A549 (cell line): ENCODE measurements at regions not wholly inside any gene's neighbourhood (a gene's known extent, or its start where the extent isn't known, plus 50 kb on each side); places are given as distances from the start of the nearest gene placed in this dataset.
"Not testable (repeated sequence)": the region's sequence is repeated elsewhere in the genome, so short reads cannot be mapped to it uniquely, and the experiment has no call there.

ENCODE experiments used
- ATAC-seq, 2 experiments: fragments of 200-7000 bp in 1 of 2; fragments of >200 bp in 1 of 2; cut with Nextera tagmentation in 1 of 2; cut with Tn5 transposase in 1 of 2; 3 replicates each; pipeline versions ENCODE4 v1.8.0 to v1.9.1; 2018 to 2020; ENCODE audit warnings: mild to moderate bottlenecking in 1 of 2, moderate library complexity in 1 of 2
- CTCF ChIA-PET: fragments of 300-600 bp; sonication (Branson Sonifier 250); formaldehyde crosslinking; extraction: SDS; loops from one replicate; lab custom pipeline; 2021; ENCODE audit warnings: antibody characterized with exemption, inconsistent platforms; lab: Yijun Ruan, JAX
- POLR2A ChIA-PET: fragments of 350-600 bp; formaldehyde crosslinking; extraction: SDS; loops from one replicate; lab custom pipeline; 2021; ENCODE audit warnings: antibody characterized with exemption, inconsistent platforms; lab: Yijun Ruan, JAX
- DNase-seq, 2 experiments: peaks; one replicate each; pipeline versions ENCODE4 v3.0.0 to v3.0.0-alpha.2; 2011 to 2016; ENCODE audit warnings: low read depth in 1 of 2, low spot score in 1 of 2
- FAIRE-seq: peaks from 2 replicates; lab custom pipeline; 2011; peaks lifted over from hg19 to GRCh38; lab: Jason Lieb, UNC
- H3K27ac ChIP-seq, 2 experiments: fragments of >200 bp; sonication (Bioruptor Twin); formaldehyde crosslinking; 3 replicates each; pipeline ENCODE4 v1.5.1; 2016 to 2017
- H3K4me1 ChIP-seq: fragments of >200 bp; sonication (Bioruptor Twin); formaldehyde crosslinking; 3 replicates; pipeline ENCODE4 v1.6.1; 2016
- H3K4me2 ChIP-seq: fragments of >200 bp; sonication (Bioruptor Twin); formaldehyde crosslinking; 3 replicates; pipeline ENCODE4 v1.6.1; 2016
- H3K4me3 ChIP-seq: fragments of >200 bp; sonication (Bioruptor Twin); formaldehyde crosslinking; 3 replicates; pipeline ENCODE4 v1.5.1; 2016
- H3K9me3 ChIP-seq: fragments of >200 bp; sonication (Bioruptor Twin); formaldehyde crosslinking; 3 replicates; pipeline ENCODE4 v1.6.1; 2016
- BCL3 ChIP-seq: fragments of >200 bp; sonication (Bioruptor Twin); formaldehyde crosslinking; IDR thresholded peaks from 3 replicates; pipeline ENCODE4 v1.6.1; 2016
- BHLHE40 ChIP-seq: IDR thresholded peaks from 2 replicates; pipeline ENCODE4 v1.6.1; 2012; ENCODE audit warnings: low read depth, low read length, inconsistent platforms
- CBX2 ChIP-seq: fragments of 200-600 bp; sonication (generic); IDR thresholded peaks from 2 replicates; pipeline ENCODE4 v1.6.1; 2016; ENCODE audit warnings: low read depth, mild to moderate bottlenecking, borderline replicate concordance
- CBX8 ChIP-seq: fragments of 200-600 bp; sonication (generic); IDR thresholded peaks from 2 replicates; pipeline ENCODE4 v1.6.1; 2016
- EHF ChIP-seq: fragments of 250-450 bp; sonication (Bioruptor Pico); IDR thresholded peaks from 2 replicates; pipeline ENCODE4 v1.5.0; 2020; ENCODE audit warnings: mild to moderate bottlenecking
- FOSB ChIP-seq: fragments of 250-450 bp; sonication (Bioruptor Pico); IDR thresholded peaks from 2 replicates; pipeline ENCODE4 v1.5.0; 2020; ENCODE audit warnings: mild to moderate bottlenecking, moderate library complexity
- HDAC2 ChIP-seq: fragments of 200-600 bp; sonication (generic); IDR thresholded peaks from 2 replicates; pipeline ENCODE4 v1.6.1; 2016
- HOXA7 ChIP-seq: fragments of 250-450 bp; sonication (Bioruptor Pico); IDR thresholded peaks from 2 replicates; pipeline ENCODE4 v1.5.0; 2020; ENCODE audit warnings: mild to moderate bottlenecking, moderate library complexity
- HOXB13 ChIP-seq: fragments of 250-450 bp; sonication (Bioruptor Pico); IDR thresholded peaks from 2 replicates; pipeline ENCODE4 v1.5.0; 2020; ENCODE audit warnings: low read depth, mild to moderate bottlenecking, moderate library complexity
- MAFK ChIP-seq: fragments of 450-650 bp; IDR thresholded peaks from 2 replicates; pipeline ENCODE4 v1.6.1; 2014; ENCODE audit not compliant: partially characterized antibody
- MAZ ChIP-seq: fragments of 150-350 bp; IDR thresholded peaks from 2 replicates; pipeline ENCODE4 v1.6.1; 2014; ENCODE audit warnings: antibody characterized with exemption, low read depth, low read length, borderline replicate concordance
- NFE2L2 ChIP-seq: fragments of 150-350 bp; conservative IDR thresholded peaks from 2 replicates; pipeline ENCODE4 v1.6.1; 2014; ENCODE audit warnings: low read length
- POLR2AphosphoS2 ChIP-seq: conservative IDR thresholded peaks from 2 replicates; pipeline ENCODE4 v1.6.1; 2012; ENCODE audit warnings: low read length, improper control_type of control experiment, inconsistent platforms
- RAD21 ChIP-seq, 2 experiments: fragments of >200 bp in 1 of 2; sonication (Bioruptor Twin) in 1 of 2; formaldehyde crosslinking in 1 of 2; IDR thresholded peaks in 1 of 2; conservative IDR thresholded peaks in 1 of 2; 2 replicates in 1 of 2; 3 replicates in 1 of 2; pipeline ENCODE4 v1.6.1; 2012 to 2018; ENCODE audit warnings: inconsistent platforms in 1 of 2
- RNF2 ChIP-seq: fragments of 200-600 bp; sonication (generic); IDR thresholded peaks from 2 replicates; pipeline ENCODE4 v1.6.1; 2016; ENCODE audit warnings: low read depth, mild to moderate bottlenecking, antibody characterized with exemption, moderate library complexity, borderline replicate concordance
- TFCP2L1 ChIP-seq: fragments of 250-450 bp; sonication (Bioruptor Pico); IDR thresholded peaks from 2 replicates; pipeline ENCODE4 v1.5.0; 2021; ENCODE audit warnings: mild to moderate bottlenecking
- ZC3H11A ChIP-seq: fragments of 450-650 bp; IDR thresholded peaks from 2 replicates; pipeline ENCODE4 v1.6.1; 2014; ENCODE audit warnings: antibody characterized with exemption, mild to moderate bottlenecking
- ZFP36 ChIP-seq: fragments of 450-650 bp; IDR thresholded peaks from 2 replicates; pipeline ENCODE4 v1.6.1; 2014; ENCODE audit warnings: borderline replicate concordance; ENCODE audit not compliant: partially characterized antibody
- WGBS: methylation state at CpG from one replicate; pipeline ENCODE4 v1.1.6; 2017; ENCODE audit errors: missing lambda C conversion rate; 5-methylcytosine and 5-hydroxymethylcytosine counted together
- TF ChIP-seq, protein P1 (sequence below): IDR thresholded peaks from 2 replicates; pipeline ENCODE4 v1.6.1; 2012
- TF ChIP-seq, protein P2 (sequence below): IDR thresholded peaks from 2 replicates; pipeline ENCODE4 v1.6.1; 2012
- TF ChIP-seq, protein P3 (sequence below): IDR thresholded peaks from 2 replicates; pipeline ENCODE4 v1.6.1; 2012; ENCODE audit warnings: low read depth, borderline replicate concordance
- TF ChIP-seq, protein P4 (sequence below): fragments of 200-600 bp; sonication (generic); IDR thresholded peaks from 2 replicates; pipeline ENCODE4 v1.6.1; 2016; ENCODE audit warnings: antibody characterized with exemption, mild to moderate bottlenecking, moderate library complexity

GRCh38 chr3:14028122-14028521, 96.5 kb downstream of the CHCHD4 start:
- DNase-seq, H3K4me3 ChIP-seq, H3K9me3 ChIP-seq, POLR2A ChIA-PET, H3K4me1 ChIP-seq, ATAC-seq, FAIRE-seq, H3K27ac ChIP-seq, CTCF ChIA-PET: not testable (repeated sequence)
- TF ChIP-seq MAFK: peak; percentile 60
- TF ChIP-seq, all 56 proteins: peak for 1; not testable (repeated sequence) for 55
- not testable (repeated sequence) for H3K4me2 ChIP-seq
- WGBS: 57% methylated on average over 9 of the region's 9 CpGs

DNA sequence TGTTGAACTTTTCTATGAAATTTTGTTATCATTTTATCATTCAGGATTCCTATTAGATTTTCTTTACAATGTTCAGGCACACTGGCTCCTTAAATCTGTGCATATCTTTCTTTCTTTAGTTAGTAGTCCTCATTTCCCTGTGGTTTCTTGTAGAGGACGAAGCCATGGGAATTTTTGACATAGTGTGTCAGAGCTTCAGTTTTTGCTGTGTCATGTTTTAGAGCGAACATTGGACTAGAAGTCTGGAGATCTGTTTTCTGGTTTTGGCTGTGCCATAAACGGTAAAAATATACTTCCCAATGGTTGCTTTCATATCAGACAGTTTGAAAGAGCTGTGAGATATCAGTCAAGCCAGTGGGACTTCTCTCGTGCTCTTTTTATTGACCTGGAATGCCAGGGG, 105.2 kb downstream of the CHCHD4 start:
- CTCF ChIA-PET: no interaction called here
- POLR2A ChIA-PET: no interaction called here
- WGBS: 30% methylated on average over 4 of the region's 4 CpGs
- ATAC-seq: no peak
- Histone ChIP-seq H3K9me3 (peaks cover 7% of the 10 kb centered on the region; the same call in 1 of the 3 replicates), H3K4me3 (no peak overlapping the region), H3K4me1 (no peaks in the 10 kb centered on the region), H3K4me2 (no peak overlapping the region), H3K27ac (no peak overlapping the region)
- no peak for FAIRE-seq
- peak in 1 of 2 experiments; percentile 19 for DNase-seq
- TF ChIP-seq, protein P1, sequence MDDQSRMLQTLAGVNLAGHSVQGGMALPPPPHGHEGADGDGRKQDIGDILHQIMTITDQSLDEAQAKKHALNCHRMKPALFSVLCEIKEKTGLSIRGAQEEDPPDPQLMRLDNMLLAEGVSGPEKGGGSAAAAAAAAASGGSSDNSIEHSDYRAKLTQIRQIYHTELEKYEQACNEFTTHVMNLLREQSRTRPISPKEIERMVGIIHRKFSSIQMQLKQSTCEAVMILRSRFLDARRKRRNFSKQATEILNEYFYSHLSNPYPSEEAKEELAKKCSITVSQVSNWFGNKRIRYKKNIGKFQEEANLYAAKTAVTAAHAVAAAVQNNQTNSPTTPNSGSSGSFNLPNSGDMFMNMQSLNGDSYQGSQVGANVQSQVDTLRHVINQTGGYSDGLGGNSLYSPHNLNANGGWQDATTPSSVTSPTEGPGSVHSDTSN: no peak
- peak; percentile 88 for TF ChIP-seq MAFK
- TF ChIP-seq NFE2L2: peak; percentile 75
- no peak for TF ChIP-seq ZC3H11A
- no peak for TF ChIP-seq HOXA7 (CRISPR knock-in tag)

DNA sequence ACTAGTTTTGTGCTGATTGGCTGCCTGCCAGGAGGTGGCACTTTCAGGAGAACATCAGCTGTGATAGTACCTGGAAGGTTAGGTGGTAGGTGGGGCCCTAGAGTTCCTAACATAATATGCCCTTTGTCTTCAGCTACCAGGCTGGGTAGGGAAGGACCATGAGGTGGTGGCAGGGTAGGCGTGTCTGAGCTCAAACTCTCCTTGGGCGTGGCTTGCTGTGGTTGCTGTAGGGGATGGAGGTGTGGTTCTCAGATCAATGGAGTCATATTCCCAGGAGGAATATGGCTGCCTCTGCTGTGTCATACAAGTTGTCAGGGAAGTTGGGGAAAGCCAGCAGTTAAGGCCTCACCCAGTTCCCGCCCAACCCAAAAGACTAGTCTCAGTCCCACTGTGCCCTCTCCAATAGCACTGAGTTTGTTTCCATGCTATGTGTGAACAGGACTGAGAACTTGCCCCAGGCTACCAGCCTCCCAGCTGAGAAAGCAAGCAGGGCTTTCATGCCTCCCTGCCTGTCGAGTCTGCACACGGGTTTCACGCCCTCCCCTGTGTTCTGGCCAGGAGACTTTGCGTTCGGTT, 107.7 kb downstream of the CHCHD4 start:
- Histone ChIP-seq H3K4me1 (no peaks in the 10 kb centered on the region), H3K9me3 (no peaks in the 10 kb centered on the region), H3K4me2 (no peak overlapping the region), H3K27ac (no peak overlapping the region), H3K4me3 (no peak overlapping the region)
- ATAC-seq (no peak), FAIRE-seq (no peak), DNase-seq (no peak)
- TF ChIP-seq RAD21 (conservative IDR thresholded peaks at IDR 0.05 in 1 of 2, IDR thresholded peaks at IDR 0.05 in 1 of 2): no peak
- no peak for TF ChIP-seq FOSB (CRISPR knock-in tag)
- TF ChIP-seq EHF: no peak
- TF ChIP-seq, protein P2, sequence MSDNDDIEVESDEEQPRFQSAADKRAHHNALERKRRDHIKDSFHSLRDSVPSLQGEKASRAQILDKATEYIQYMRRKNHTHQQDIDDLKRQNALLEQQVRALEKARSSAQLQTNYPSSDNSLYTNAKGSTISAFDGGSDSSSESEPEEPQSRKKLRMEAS: no peak
- TF ChIP-seq RNF2: no peak
- no peak for TF ChIP-seq BCL3
- TF ChIP-seq HDAC2: no peak
- TF ChIP-seq CBX8: no peak
- TF ChIP-seq TFCP2L1 (CRISPR knock-in tag): no peak
- TF ChIP-seq, protein P3, sequence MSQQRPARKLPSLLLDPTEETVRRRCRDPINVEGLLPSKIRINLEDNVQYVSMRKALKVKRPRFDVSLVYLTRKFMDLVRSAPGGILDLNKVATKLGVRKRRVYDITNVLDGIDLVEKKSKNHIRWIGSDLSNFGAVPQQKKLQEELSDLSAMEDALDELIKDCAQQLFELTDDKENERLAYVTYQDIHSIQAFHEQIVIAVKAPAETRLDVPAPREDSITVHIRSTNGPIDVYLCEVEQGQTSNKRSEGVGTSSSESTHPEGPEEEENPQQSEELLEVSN: no peak
- no peak for TF ChIP-seq ZFP36
- TF ChIP-seq POLR2AphosphoS2: no peak
- TF ChIP-seq HOXB13 (CRISPR knock-in tag): no peak
- no peak for TF ChIP-seq ZC3H11A
- TF ChIP-seq, protein P4, sequence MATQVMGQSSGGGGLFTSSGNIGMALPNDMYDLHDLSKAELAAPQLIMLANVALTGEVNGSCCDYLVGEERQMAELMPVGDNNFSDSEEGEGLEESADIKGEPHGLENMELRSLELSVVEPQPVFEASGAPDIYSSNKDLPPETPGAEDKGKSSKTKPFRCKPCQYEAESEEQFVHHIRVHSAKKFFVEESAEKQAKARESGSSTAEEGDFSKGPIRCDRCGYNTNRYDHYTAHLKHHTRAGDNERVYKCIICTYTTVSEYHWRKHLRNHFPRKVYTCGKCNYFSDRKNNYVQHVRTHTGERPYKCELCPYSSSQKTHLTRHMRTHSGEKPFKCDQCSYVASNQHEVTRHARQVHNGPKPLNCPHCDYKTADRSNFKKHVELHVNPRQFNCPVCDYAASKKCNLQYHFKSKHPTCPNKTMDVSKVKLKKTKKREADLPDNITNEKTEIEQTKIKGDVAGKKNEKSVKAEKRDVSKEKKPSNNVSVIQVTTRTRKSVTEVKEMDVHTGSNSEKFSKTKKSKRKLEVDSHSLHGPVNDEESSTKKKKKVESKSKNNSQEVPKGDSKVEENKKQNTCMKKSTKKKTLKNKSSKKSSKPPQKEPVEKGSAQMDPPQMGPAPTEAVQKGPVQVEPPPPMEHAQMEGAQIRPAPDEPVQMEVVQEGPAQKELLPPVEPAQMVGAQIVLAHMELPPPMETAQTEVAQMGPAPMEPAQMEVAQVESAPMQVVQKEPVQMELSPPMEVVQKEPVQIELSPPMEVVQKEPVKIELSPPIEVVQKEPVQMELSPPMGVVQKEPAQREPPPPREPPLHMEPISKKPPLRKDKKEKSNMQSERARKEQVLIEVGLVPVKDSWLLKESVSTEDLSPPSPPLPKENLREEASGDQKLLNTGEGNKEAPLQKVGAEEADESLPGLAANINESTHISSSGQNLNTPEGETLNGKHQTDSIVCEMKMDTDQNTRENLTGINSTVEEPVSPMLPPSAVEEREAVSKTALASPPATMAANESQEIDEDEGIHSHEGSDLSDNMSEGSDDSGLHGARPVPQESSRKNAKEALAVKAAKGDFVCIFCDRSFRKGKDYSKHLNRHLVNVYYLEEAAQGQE: no peak
- TF ChIP-seq CBX2: no peak
- TF ChIP-seq BHLHE40: no peak
- TF ChIP-seq MAZ: no peak
- POLR2A ChIA-PET: no interaction called here
- CTCF ChIA-PET: interaction anchor here (1.2 kb wide), 1 partner anchor 11 kb away, joined by 3 read pairs; no protein-coding TSS in a partner anchor
- 70% methylated on average over 8 of the region's 8 CpGs for WGBS
